Neural progenitor cell (in vitro differentiated cells): ENCODE measurements at regions not wholly inside any gene's neighbourhood (a gene's known extent, or its start where the extent isn't known, plus 50 kb on each side); places are given as distances from the start of the nearest gene placed in this dataset.

ENCODE experiments used
- DNase-seq: peaks from one replicate; pipeline ENCODE4 v3.0.0-alpha.2; 2016; ENCODE audit warnings: low spot score
- H2AFZ ChIP-seq: fragments of 200-600 bp; sonication (generic); replicated peaks from 2 replicates; pipeline ENCODE4 v1.6.1; 2016; ENCODE audit warnings: antibody characterized with exemption
- H3F3A ChIP-seq: fragments of 200-600 bp; sonication (generic); 2 replicates; pipeline ENCODE4 v1.6.1; 2016; ENCODE audit warnings: antibody characterized with exemption, low read depth
- H3K27ac ChIP-seq: fragments of 200-600 bp; sonication (generic); 2 replicates; pipeline ENCODE4 v1.5.1; 2016; ENCODE audit warnings: mild to moderate bottlenecking
- H3K27me3 ChIP-seq: fragments of 200-600 bp; sonication (generic); 2 replicates; pipeline ENCODE4 v1.6.1; 2016; ENCODE audit warnings: mild to moderate bottlenecking, moderate library complexity
- H3K36me3 ChIP-seq: fragments of 200-600 bp; sonication (generic); 2 replicates; pipeline ENCODE4 v1.5.1; 2016
- H3K4me1 ChIP-seq: fragments of 200-600 bp; sonication (generic); 2 replicates; pipeline ENCODE4 v1.6.1; 2016; ENCODE audit warnings: mixed run types
- H3K4me2 ChIP-seq: fragments of 200-600 bp; sonication (generic); 2 replicates; pipeline ENCODE4 v1.6.1; 2016
- H3K4me3 ChIP-seq: fragments of 200-600 bp; sonication (generic); 2 replicates; pipeline ENCODE4 v1.5.1; 2016
- H3K79me2 ChIP-seq: fragments of 200-600 bp; sonication (generic); 2 replicates; pipeline ENCODE4 v1.6.1; 2016; ENCODE audit warnings: low read depth
- H3K9ac ChIP-seq: fragments of 200-600 bp; sonication (generic); 2 replicates; pipeline ENCODE4 v1.6.1; 2016
- H3K9me3 ChIP-seq: fragments of 200-600 bp; sonication (generic); 2 replicates; pipeline ENCODE4 v1.5.1; 2016; ENCODE audit warnings: low read depth
- H4K20me1 ChIP-seq: fragments of 200-600 bp; sonication (generic); 2 replicates; pipeline ENCODE4 v1.6.1; 2016; ENCODE audit warnings: low read depth
- H3K27ac Mint-ChIP-seq: 3 replicates; pipeline ENCODE4 v1.8.0; 2021; ENCODE audit warnings: mixed read lengths
- H3K27me3 Mint-ChIP-seq: 2 replicates; pipeline ENCODE4 v1.8.0; 2022; ENCODE audit warnings: low read depth, mild to moderate bottlenecking, inconsistent platforms, moderate library complexity, mixed read lengths; ENCODE audit not compliant: insufficient read depth
- H3K36me3 Mint-ChIP-seq: 3 replicates; pipeline ENCODE4 v1.8.0; 2021; ENCODE audit warnings: mixed read lengths
- H3K4me1 Mint-ChIP-seq: 3 replicates; pipeline ENCODE4 v1.8.0; 2021; ENCODE audit warnings: mixed read lengths
- H3K4me3 Mint-ChIP-seq: 3 replicates; pipeline ENCODE4 v1.8.0; 2021; ENCODE audit warnings: mild to moderate bottlenecking, moderate library complexity, mixed read lengths
- H3K9me3 Mint-ChIP-seq: 3 replicates; pipeline ENCODE4 v1.8.0; 2020; ENCODE audit warnings: mixed read lengths
- CTCF ChIP-seq: fragments of 200-600 bp; sonication (generic); IDR thresholded peaks from 2 replicates; pipeline ENCODE4 v1.5.1; 2017; ENCODE audit warnings: antibody characterized with exemption, mild to moderate bottlenecking
- EZH2 ChIP-seq: fragments of 200-600 bp; sonication (generic); IDR thresholded peaks from 2 replicates; pipeline ENCODE4 v1.6.1; 2017; ENCODE audit warnings: antibody characterized with exemption, mild to moderate bottlenecking, moderate library complexity
- EZH2phosphoT487 ChIP-seq: fragments of 200-600 bp; sonication (generic); IDR thresholded peaks from 2 replicates; pipeline ENCODE4 v1.6.1; 2017; ENCODE audit warnings: antibody characterized with exemption

GRCh38 chr9:89787595-89787994 is 182.8 kb downstream of the GADD45G start:
- no peaks in the 10 kb centered on the region for H3K36me3 Mint-ChIP-seq
- Histone ChIP-seq H3K4me1 (no peaks in the 10 kb centered on the region), H3K79me2 (no peaks in the 10 kb centered on the region), H3K9me3 (no peaks in the 10 kb centered on the region), H3K9ac (no peak overlapping the region), H4K20me1 (no peaks in the 10 kb centered on the region), H3K27me3 (no peaks in the 10 kb centered on the region), H3K4me2 (no peak overlapping the region), H2AFZ (no peak overlapping the region), H3K27ac (no peak overlapping the region), H3K4me3 (no peak overlapping the region), H3K36me3 (no peaks in the 10 kb centered on the region), H3F3A (no peaks in the 10 kb centered on the region)
- peaks cover 10% of the 10 kb centered on the region for H3K4me1 Mint-ChIP-seq
- no peak for TF ChIP-seq EZH2
- no peak for TF ChIP-seq CTCF
- no peak for TF ChIP-seq EZH2phosphoT487
- H3K27me3 Mint-ChIP-seq = peaks cover 7% of the 10 kb centered on the region
- H3K27ac Mint-ChIP-seq = no peak overlapping the region
- no peak for DNase-seq
- no peak overlapping the region for H3K4me3 Mint-ChIP-seq
- peaks cover 8% of the 10 kb centered on the region for H3K9me3 Mint-ChIP-seq

GRCh38 chr9:89788434-89788833 is 183.6 kb downstream of the GADD45G start:
- peaks cover 10% of the 10 kb centered on the region for H3K4me1 Mint-ChIP-seq
- TF ChIP-seq EZH2phosphoT487 = no peak
- no peak for TF ChIP-seq EZH2
- no peak for TF ChIP-seq CTCF

GRCh38 chr9:89789922-89790510 is 185.2 kb downstream of the GADD45G start:
- no peak for DNase-seq
- no peaks in the 10 kb centered on the region for H3K9me3 ChIP-seq
- H3K27me3 ChIP-seq = no peaks in the 10 kb centered on the region
- Mint-ChIP-seq H3K36me3 (no peaks in the 10 kb centered on the region), H3K9me3 (peaks cover 8% of the 10 kb centered on the region), H3K27me3 (peaks cover 7% of the 10 kb centered on the region), H3K4me1 (peaks cover 10% of the 10 kb centered on the region), H3K4me3 (no peak overlapping the region), H3K27ac (no peak overlapping the region)
- no peaks in the 10 kb centered on the region for H3K4me1 ChIP-seq
- H3K9ac ChIP-seq = no peak overlapping the region
- no peak overlapping the region for H3K4me2 ChIP-seq
- H2AFZ ChIP-seq = no peak overlapping the region
- no peaks in the 10 kb centered on the region for H4K20me1 ChIP-seq
- H3F3A ChIP-seq = no peaks in the 10 kb centered on the region
- no peaks in the 10 kb centered on the region for H3K79me2 ChIP-seq
- H3K27ac ChIP-seq = no peak overlapping the region
- H3K36me3 ChIP-seq = no peaks in the 10 kb centered on the region
- H3K4me3 ChIP-seq = no peak overlapping the region
- TF ChIP-seq EZH2 (no peak), CTCF (no peak), EZH2phosphoT487 (no peak)

More at GRCh38 chr9:89788434-89788833, 183.6 kb downstream of the GADD45G start:
- H3K27ac ChIP-seq = no peak overlapping the region
- Mint-ChIP-seq H3K27ac (no peak overlapping the region), H3K9me3 (peaks cover 8% of the 10 kb centered on the region), H3K36me3 (no peaks in the 10 kb centered on the region), H3K27me3 (peaks cover 7% of the 10 kb centered on the region), H3K4me3 (no peak overlapping the region)
- H2AFZ ChIP-seq = no peak overlapping the region
- H3K9ac ChIP-seq = no peak overlapping the region
- H3F3A ChIP-seq = no peaks in the 10 kb centered on the region
- H3K27me3 ChIP-seq = no peaks in the 10 kb centered on the region
- no peaks in the 10 kb centered on the region for H3K79me2 ChIP-seq
- no peaks in the 10 kb centered on the region for H4K20me1 ChIP-seq
- H3K4me1 ChIP-seq = no peaks in the 10 kb centered on the region
- no peak for DNase-seq
- H3K4me2 ChIP-seq = no peak overlapping the region
- H3K4me3 ChIP-seq = no peak overlapping the region
- no peaks in the 10 kb centered on the region for H3K9me3 ChIP-seq
- no peaks in the 10 kb centered on the region for H3K36me3 ChIP-seq
